RWPE2 (cell line): ENCODE measurements at regions not wholly inside any gene's neighbourhood (a gene's known extent, or its start where the extent isn't known, plus 50 kb on each side); places are given as distances from the start of the nearest gene placed in this dataset.

Experiments used
- ATAC-seq: fragments of 200-7000 bp; cut with Tn5 transposase; 3 replicates; pipeline ENCODE4 v1.9.1; 2021; ENCODE audit warnings: low read depth
- DNase-seq: peaks from one replicate; pipeline ENCODE4 v3.0.0-alpha.2; 2020; ENCODE audit warnings: low spot score
- H3K27ac ChIP-seq: fragments of 450-650 bp; 2 replicates; pipeline ENCODE4 v1.5.1; 2017; ENCODE audit warnings: mild to moderate bottlenecking; ENCODE audit not compliant: poor library complexity, severe bottlenecking
- H3K27me3 ChIP-seq: fragments of 250-450 bp; sonication (Bioruptor Pico); 2 replicates; pipeline ENCODE4 v1.5.1; 2021; ENCODE audit warnings: mild to moderate bottlenecking, moderate library complexity; ENCODE audit not compliant: insufficient read depth, poor library complexity, severe bottlenecking
- H3K36me3 ChIP-seq: fragments of 250-450 bp; sonication (Bioruptor Pico); 2 replicates; pipeline ENCODE4 v1.5.1; 2020; ENCODE audit warnings: low read depth, mild to moderate bottlenecking, moderate library complexity
- H3K4me1 ChIP-seq: fragments of 250-450 bp; sonication (Bioruptor Pico); 2 replicates; pipeline ENCODE4 v1.5.1; 2021; ENCODE audit warnings: mild to moderate bottlenecking, moderate library complexity; ENCODE audit not compliant: insufficient read depth, poor library complexity, severe bottlenecking
- H3K4me3 ChIP-seq: fragments of 250-450 bp; sonication (Bioruptor Pico); 2 replicates; pipeline ENCODE4 v1.5.1; 2021; ENCODE audit warnings: mild to moderate bottlenecking, moderate library complexity; ENCODE audit not compliant: severe bottlenecking
- H3K9me3 ChIP-seq: fragments of 250-450 bp; sonication (Bioruptor Pico); 2 replicates; pipeline ENCODE4 v1.5.1; 2021; ENCODE audit warnings: mild to moderate bottlenecking, moderate library complexity; ENCODE audit not compliant: severe bottlenecking
- TF ChIP-seq, protein P1 (sequence below): fragments of 450-650 bp; IDR thresholded peaks from one replicate; pipeline ENCODE4 v1.5.1; 2017; ENCODE audit warnings: mild to moderate bottlenecking, moderate library complexity; ENCODE audit not compliant: poor library complexity, severe bottlenecking

DNA sequence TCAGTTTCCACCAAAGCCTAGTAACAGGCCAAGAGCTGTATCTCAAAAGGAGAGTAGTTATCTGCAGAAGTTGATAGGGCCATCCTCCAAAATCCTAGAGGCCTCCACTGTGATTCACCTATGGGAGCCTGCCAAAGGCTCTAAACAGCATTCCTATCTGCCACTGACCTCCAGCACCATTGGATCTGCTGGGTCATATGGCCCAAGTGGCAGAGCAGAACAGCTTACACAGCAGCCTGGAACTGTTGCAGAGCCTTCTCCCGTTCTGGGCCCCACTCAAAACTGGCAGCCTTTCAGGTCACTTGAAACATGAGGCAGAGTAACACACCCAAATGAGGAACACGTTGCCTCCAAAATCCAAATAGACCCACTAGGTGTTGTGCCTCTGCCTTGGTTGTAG is 345.2 kb upstream of the RND3 start:
- no peaks in the 10 kb centered on the region for H3K36me3 ChIP-seq
- H3K4me1 ChIP-seq = no peaks in the 10 kb centered on the region
- H3K27me3 ChIP-seq = no peaks in the 10 kb centered on the region
- TF ChIP-seq, protein P1, sequence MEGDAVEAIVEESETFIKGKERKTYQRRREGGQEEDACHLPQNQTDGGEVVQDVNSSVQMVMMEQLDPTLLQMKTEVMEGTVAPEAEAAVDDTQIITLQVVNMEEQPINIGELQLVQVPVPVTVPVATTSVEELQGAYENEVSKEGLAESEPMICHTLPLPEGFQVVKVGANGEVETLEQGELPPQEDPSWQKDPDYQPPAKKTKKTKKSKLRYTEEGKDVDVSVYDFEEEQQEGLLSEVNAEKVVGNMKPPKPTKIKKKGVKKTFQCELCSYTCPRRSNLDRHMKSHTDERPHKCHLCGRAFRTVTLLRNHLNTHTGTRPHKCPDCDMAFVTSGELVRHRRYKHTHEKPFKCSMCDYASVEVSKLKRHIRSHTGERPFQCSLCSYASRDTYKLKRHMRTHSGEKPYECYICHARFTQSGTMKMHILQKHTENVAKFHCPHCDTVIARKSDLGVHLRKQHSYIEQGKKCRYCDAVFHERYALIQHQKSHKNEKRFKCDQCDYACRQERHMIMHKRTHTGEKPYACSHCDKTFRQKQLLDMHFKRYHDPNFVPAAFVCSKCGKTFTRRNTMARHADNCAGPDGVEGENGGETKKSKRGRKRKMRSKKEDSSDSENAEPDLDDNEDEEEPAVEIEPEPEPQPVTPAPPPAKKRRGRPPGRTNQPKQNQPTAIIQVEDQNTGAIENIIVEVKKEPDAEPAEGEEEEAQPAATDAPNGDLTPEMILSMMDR = no peak
- H3K9me3 ChIP-seq = no peaks in the 10 kb centered on the region
- DNase-seq (no peak), ATAC-seq (no peak)
- no peak overlapping the region for H3K27ac ChIP-seq
- no peak overlapping the region for H3K4me3 ChIP-seq

DNA sequence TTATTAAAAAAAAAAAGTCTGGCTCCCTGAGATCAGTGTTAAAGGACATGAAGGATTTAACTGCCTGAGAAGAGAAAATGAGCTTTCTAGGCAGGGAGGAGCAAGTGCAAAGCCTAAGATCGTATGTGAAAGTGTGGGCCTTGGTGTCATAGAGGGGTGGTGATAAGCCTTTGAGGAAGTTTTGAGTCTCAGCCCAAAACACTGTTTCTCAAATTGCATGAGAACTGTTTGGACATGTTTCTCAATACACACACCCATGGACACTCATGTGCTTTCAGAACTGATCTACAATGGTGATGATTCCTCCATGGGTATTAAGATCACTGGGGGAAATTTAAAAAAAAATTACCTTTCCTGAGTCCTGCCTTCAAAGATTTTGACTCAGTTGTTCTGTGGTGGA is 336.7 kb upstream of the RND3 start:
- Histone ChIP-seq H3K27me3 (no peaks in the 10 kb centered on the region), H3K4me3 (no peak overlapping the region), H3K4me1 (no peaks in the 10 kb centered on the region), H3K9me3 (no peaks in the 10 kb centered on the region), H3K36me3 (no peaks in the 10 kb centered on the region), H3K27ac (no peak overlapping the region)
- no peak for ATAC-seq
- TF ChIP-seq, protein P1 = no peak
- DNase-seq = no peak

DNA sequence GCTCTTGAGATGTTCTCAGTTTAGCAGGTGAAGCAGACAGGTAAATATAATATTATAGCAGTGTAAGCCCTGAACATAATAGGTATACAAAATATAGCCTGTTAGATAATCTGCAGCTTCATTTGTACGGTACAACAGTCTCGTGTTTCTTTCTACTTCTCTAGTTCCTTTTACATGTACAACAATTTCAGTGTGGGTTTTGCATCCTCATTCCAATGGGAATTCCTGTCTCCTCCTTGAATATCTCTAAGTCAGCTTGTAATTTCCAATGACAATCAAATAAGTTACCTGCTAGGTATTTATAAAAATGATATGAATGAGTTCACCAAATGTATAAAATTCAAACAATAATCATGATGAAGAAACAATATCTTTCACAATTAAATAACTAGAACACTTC is 330.0 kb upstream of the RND3 start:
- Histone ChIP-seq H3K4me1 (no peaks in the 10 kb centered on the region), H3K9me3 (no peaks in the 10 kb centered on the region), H3K27me3 (no peaks in the 10 kb centered on the region), H3K27ac (no peak overlapping the region), H3K4me3 (no peak overlapping the region), H3K36me3 (no peaks in the 10 kb centered on the region)
- ATAC-seq = no peak
- TF ChIP-seq, protein P1 = no peak
- DNase-seq = no peak

DNA sequence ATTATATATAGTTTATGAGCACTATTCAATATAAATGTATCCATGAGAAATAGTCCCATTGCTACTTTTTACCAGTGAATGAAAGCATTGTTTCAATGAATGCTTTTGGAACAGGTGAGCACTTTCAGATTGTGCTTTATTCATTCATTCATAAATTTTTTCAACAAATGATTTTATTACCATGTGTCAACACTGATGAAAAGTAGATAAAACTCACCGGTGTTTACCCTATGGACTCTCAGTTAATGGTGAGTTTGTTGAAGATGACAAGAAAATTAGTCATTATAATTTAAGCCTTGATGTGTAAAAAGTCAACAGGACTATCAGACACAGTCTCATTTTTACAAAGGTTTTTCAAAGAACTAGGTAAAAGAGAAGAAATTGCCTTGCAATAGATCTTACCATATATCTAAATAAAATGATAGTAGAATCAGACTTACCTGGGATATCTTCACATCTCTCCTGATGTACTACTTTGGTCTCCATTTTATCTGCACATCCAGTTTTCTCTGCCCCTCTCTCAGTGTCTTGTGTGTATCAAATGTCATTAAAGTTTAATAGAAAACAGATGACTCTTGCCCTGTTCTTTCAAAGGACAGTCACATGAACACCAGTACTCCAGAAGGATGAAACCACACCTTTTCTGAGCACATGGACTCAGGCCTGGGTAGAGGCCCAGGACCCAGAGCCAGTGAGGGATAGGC is 325.3 kb upstream of the RND3 start:
- Histone ChIP-seq H3K36me3 (no peaks in the 10 kb centered on the region), H3K27ac (no peak overlapping the region), H3K4me3 (no peak overlapping the region), H3K27me3 (no peaks in the 10 kb centered on the region), H3K9me3 (no peaks in the 10 kb centered on the region), H3K4me1 (no peaks in the 10 kb centered on the region)
- ATAC-seq (no peak), DNase-seq (no peak)
- TF ChIP-seq, protein P1 = no peak

DNA sequence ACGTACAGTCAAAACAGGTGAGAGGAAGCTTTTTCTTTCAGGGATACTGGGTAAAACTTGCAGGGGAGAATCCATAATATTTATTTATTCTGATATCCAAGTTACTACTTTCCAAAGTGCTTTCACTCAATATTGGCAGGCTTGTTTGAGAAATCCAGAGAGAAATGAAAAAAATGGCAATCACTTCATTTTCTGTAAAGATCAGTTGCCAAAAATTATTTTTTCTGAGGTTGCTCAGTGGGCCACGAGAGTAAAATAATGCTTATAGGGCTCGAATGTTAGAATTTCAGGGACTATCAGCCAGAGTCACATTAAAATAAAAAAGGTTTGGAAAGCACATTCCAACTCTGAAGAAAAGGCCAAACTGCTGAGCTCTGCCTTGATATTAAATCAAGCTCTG is 324.6 kb upstream of the RND3 start:
- H3K36me3 ChIP-seq = no peaks in the 10 kb centered on the region
- H3K4me3 ChIP-seq = no peak overlapping the region
- no peaks in the 10 kb centered on the region for H3K9me3 ChIP-seq
- no peak overlapping the region for H3K27ac ChIP-seq
- DNase-seq = no peak
- no peak for ATAC-seq
- no peaks in the 10 kb centered on the region for H3K4me1 ChIP-seq
- no peaks in the 10 kb centered on the region for H3K27me3 ChIP-seq
- TF ChIP-seq, protein P1 = no peak
